SK-N-MC (cell line): ENCODE measurements at regions not wholly inside any gene's neighbourhood (a gene's known extent, or its start where the extent isn't known, plus 50 kb on each side); places are given as distances from the start of the nearest gene placed in this dataset.

ENCODE experiments used
- DNase-seq: peaks from one replicate; pipeline ENCODE4 v3.0.0-alpha.2; 2011; ENCODE audit warnings: low read depth, low spot score
- H3K27ac ChIP-seq: fragments of 200-600 bp; sonication (generic); 2 replicates; pipeline ENCODE4 v1.5.1; 2016; ENCODE audit warnings: mixed run types
- H3K36me3 ChIP-seq: fragments of 200-600 bp; sonication (generic); 2 replicates; pipeline ENCODE4 v1.6.1; 2017; ENCODE audit warnings: antibody characterized with exemption, low read length, mixed read lengths; ENCODE audit not compliant: insufficient read depth
- H3K4me3 ChIP-seq: fragments of 200-600 bp; sonication (generic); 2 replicates; pipeline ENCODE4 v1.5.1; 2016
- H3K9ac ChIP-seq: fragments of 200-600 bp; sonication (generic); 2 replicates; pipeline ENCODE4 v1.8.0; 2017; ENCODE audit warnings: mixed run types, mixed read lengths; ENCODE audit not compliant: insufficient read length
- H3K9me3 ChIP-seq: fragments of 200-600 bp; sonication (generic); 2 replicates; pipeline ENCODE4 v1.6.1; 2017; ENCODE audit warnings: low read depth, mild to moderate bottlenecking, antibody characterized with exemption, low read length, moderate library complexity, mixed read lengths
- EZH2 ChIP-seq: fragments of 200-600 bp; sonication (generic); IDR thresholded peaks from one replicate; pipeline ENCODE4 v1.6.1; 2017; ENCODE audit warnings: antibody characterized with exemption
- FOXP2 ChIP-seq: optimal IDR thresholded peaks from 2 replicates; pipeline ENCODE3; 2011; ENCODE audit warnings: mild to moderate bottlenecking, moderate library complexity; ENCODE audit not compliant: insufficient read depth; ENCODE audit errors: extremely low read length, control extremely low read depth
- POLR2AphosphoS5 ChIP-seq: IDR thresholded peaks from 2 replicates; pipeline ENCODE4 v1.6.1; 2012; ENCODE audit warnings: mild to moderate bottlenecking, low read depth, low read length, borderline replicate concordance

DNA sequence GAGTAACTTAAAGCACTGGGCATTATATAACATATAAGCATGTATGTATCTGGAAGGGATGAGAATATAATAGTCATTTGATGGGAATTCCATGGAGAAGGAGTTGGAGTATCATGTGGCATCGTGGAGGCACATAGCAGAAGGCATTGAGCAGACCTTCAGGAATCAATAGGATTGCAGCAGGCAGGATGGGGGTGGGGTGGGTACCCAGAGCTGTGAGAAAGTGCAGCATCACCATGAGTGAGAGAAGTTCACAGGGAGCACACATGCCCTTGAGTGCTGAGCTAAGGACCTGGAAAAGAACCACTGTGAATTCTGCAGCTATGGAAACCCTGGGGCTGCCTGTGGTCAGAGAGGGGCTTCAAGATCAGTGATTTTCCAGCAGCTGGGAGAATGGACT lies 57.3 kb downstream of the MED10 start:
- no peak overlapping the region for H3K27ac ChIP-seq
- H3K9me3 ChIP-seq: no peaks in the 10 kb centered on the region
- TF ChIP-seq EZH2 (no peak), FOXP2 (no peak), POLR2AphosphoS5 (no peak)
- no peak for DNase-seq
- H3K9ac ChIP-seq: no peak overlapping the region
- H3K36me3 ChIP-seq: no peaks in the 10 kb centered on the region
- no peak overlapping the region for H3K4me3 ChIP-seq

DNA sequence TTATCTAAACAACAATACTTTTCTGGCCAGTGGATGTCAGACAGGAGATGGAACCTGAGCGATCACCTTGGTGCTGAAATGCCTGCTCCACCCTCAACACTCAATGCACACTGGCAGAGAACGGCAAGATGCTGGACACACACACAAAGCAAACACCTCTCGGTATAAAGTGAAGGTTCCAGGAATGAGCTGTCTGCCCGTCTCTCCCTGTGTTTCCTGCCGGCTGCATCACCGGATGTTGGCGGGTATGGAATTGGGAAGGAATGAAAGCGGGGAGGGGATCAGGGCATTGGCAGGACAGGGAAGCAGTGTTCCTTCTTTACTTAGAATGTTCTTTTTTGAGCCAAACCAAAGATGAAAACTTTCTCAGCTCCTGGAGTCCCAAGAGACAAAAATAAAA lies 59.2 kb downstream of the MED10 start:
- no peak for DNase-seq
- TF ChIP-seq POLR2AphosphoS5: no peak
- no peak for TF ChIP-seq EZH2
- TF ChIP-seq FOXP2: no peak
- H3K9me3 ChIP-seq: no peaks in the 10 kb centered on the region
- H3K36me3 ChIP-seq: no peaks in the 10 kb centered on the region
- no peak overlapping the region for H3K9ac ChIP-seq
- no peak overlapping the region for H3K4me3 ChIP-seq
- H3K27ac ChIP-seq: no peak overlapping the region

DNA sequence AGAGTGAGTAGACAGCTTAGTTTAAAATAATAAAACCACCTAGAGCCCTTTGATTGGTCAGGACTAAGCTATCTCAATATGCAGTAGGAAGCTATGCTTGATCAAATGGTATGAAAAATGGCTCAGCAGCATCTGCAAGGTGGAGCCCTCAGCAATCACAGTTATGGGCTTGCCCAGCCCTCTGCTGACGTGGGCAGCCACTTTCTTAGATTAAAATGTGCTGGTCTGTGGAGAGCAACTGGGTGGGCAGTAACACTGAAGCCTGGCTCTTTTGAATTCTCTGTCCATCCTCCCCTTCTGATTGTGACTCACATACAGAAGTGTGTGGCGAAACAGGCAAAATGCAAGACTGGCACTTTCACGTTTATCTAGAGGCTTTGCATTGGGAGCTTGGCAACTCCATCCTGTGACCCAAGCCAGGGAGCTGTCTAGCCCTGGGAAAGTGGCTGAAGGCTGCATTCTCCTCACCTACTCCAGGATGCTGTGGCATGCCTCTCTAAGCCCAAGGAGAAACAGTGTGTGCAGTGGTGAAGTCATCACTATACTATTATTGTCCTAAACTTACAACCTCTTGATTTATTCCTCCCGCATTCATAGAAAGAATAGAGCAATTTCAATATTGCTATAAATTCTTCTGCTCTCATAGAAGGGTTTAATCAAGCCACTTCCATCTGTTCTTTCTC lies 61.1 kb downstream of the MED10 start:
- no peak for DNase-seq
- Histone ChIP-seq H3K27ac (no peak overlapping the region), H3K9ac (no peak overlapping the region), H3K4me3 (no peak overlapping the region), H3K36me3 (no peaks in the 10 kb centered on the region), H3K9me3 (no peaks in the 10 kb centered on the region)
- TF ChIP-seq POLR2AphosphoS5 (no peak), EZH2 (no peak), FOXP2 (no peak)

DNA sequence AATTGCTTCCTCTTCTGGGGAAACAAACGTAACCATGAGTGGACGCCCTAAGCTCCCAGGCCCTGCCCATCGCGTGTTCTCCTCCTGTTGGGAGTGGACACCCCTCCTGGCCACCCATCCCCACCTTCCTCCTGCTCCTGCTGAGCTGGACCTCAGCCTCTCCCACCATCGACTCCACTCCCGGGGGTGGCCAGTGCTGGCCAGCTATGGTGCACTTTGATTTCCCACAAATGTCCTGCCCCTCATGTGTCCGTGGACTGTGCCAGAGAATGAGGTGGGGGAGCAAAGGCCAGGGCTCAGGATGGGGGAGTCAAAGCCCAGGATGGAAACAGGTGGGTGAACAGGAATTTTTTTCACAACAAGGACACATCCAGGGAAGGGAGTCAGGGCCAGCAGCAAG lies 62.8 kb downstream of the MED10 start:
- Histone ChIP-seq H3K9me3 (no peaks in the 10 kb centered on the region), H3K9ac (no peak overlapping the region), H3K36me3 (no peaks in the 10 kb centered on the region), H3K4me3 (no peak overlapping the region), H3K27ac (no peak overlapping the region)
- DNase-seq: no peak
- TF ChIP-seq FOXP2 (no peak), POLR2AphosphoS5 (no peak), EZH2 (no peak)

DNA sequence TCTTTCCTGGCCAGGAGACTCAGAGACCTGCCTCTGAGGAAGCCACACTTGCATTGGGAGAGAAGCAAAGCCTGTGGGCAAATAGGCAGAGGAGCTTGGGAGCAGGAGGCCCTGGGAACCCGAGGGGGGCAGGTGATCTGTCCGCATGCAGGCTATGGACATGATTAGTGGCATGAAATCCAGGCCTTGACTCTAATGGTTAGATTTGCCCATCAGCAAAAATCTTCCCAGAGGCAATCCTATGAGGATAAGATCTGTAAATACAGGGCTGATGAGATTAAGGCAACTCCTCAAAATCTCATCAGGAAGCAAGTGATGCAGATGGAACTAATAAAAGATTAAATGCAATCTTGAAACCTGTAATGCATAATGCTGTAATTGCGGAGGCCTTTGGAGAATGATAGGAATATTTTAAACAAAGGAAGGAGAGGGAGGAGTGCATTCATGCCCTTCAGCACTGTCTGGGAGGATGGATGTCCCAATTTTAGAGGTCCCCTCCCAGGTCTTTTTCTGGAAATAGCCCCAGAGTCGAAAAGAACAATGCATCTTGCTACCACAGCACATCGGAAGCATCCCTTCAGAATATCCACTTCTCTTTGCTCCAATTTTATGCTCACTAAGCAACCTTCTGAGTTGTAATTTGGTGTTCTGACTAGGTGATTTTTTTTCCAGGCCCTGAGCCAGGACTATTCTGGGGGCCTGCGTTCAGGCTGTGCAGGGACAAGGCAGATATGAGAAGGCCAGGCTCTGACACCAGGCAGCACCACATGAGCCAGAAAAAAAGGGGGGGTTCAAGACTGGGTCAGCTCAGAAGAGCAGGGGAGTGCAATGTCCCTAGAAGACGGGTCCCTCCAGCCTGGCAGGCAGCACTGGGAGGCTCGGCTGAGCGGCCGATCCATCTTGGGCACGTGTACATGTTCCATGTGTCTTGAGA lies 66.5 kb downstream of the MED10 start:
- Histone ChIP-seq H3K9me3 (no peaks in the 10 kb centered on the region), H3K27ac (no peak overlapping the region), H3K36me3 (no peaks in the 10 kb centered on the region), H3K4me3 (no peak overlapping the region), H3K9ac (no peak overlapping the region)
- TF ChIP-seq POLR2AphosphoS5 (no peak), EZH2 (no peak), FOXP2 (no peak)
- no peak for DNase-seq

DNA sequence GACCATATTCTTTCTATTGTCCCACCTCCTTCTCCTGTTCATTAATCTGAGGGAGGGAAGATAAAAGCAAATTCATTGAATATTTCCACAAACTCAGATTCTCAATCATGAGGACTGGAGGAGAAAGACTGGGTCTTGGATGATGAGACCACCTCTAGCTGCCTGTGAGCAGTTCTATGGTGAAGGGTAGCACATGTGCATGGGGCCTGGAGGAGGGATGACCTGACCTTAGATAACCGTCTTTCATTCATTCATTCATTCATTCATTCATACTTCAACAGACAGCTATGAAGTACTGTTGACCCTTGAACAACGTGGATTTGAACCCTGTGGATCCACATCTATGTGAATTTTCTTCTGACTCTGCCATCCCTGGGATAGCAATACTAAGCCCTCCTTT lies 68.4 kb downstream of the MED10 start:
- Histone ChIP-seq H3K36me3 (no peaks in the 10 kb centered on the region), H3K4me3 (no peak overlapping the region), H3K9ac (no peak overlapping the region), H3K27ac (no peak overlapping the region), H3K9me3 (no peaks in the 10 kb centered on the region)
- DNase-seq: no peak
- TF ChIP-seq FOXP2 (no peak), POLR2AphosphoS5 (no peak), EZH2 (no peak)

DNA sequence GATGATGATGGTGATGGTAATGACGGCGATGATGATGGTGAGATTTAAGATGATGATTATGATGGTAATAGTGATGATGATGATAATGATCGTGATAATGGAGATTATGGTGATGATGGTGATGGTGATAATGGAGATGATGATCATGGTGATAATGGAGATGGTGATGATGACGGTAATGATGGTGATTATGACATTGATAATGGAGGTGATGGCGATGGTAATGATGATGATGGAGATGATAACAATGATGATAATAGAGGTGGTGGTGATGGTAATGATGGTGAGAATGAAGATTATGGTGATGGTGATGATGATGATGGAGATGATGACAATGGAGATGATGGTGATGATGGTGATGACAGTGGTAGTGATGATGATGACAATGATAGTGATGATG lies 69.7 kb downstream of the MED10 start:
- Histone ChIP-seq H3K27ac (no peak overlapping the region), H3K9me3 (no peaks in the 10 kb centered on the region), H3K36me3 (no peaks in the 10 kb centered on the region), H3K4me3 (no peak overlapping the region), H3K9ac (no peak overlapping the region)
- no peak for DNase-seq
- TF ChIP-seq FOXP2 (no peak), EZH2 (no peak), POLR2AphosphoS5 (no peak)

DNA sequence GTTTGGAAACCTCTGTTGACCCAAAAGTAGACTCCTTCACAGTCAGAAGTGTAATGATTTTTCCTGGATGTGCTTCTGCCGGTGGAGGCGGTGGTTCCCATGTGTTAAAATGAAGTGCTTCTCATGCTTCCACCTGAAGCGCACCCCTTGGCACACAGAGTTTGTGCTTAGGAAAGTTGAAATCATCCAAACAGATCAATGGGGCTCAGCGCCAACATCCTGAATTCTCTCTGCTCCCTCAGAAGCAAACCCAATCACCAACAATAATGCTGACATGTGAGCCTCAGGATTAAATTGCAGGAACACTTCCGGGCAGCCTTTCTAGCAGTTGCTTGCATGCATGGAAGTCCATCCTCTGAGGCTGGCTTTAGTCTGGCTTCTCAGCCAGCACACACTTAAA lies 71.0 kb downstream of the MED10 start:
- H3K9ac ChIP-seq: no peak overlapping the region
- H3K4me3 ChIP-seq: no peak overlapping the region
- H3K27ac ChIP-seq: no peak overlapping the region
- no peaks in the 10 kb centered on the region for H3K36me3 ChIP-seq
- DNase-seq: no peak
- TF ChIP-seq EZH2 (no peak), POLR2AphosphoS5 (no peak), FOXP2 (no peak)
- H3K9me3 ChIP-seq: no peaks in the 10 kb centered on the region
